H9 (cell line): ENCODE measurements at regions not wholly inside any gene's neighbourhood (a gene's known extent, or its start where the extent isn't known, plus 50 kb on each side); places are given as distances from the start of the nearest gene placed in this dataset.

Experiments
- DNase-seq: peaks from one replicate; pipeline ENCODE4 v3.0.0-alpha.2; 2017
- H2AFZ ChIP-seq: one replicate; pipeline ENCODE4 v1.6.1; 2013; ENCODE audit warnings: mild to moderate bottlenecking, low read length, control low read depth, moderate library complexity
- H2AK5ac ChIP-seq: 2 replicates; pipeline ENCODE4 v1.6.1; 2013; ENCODE audit warnings: low read length, control low read depth, mixed read lengths; ENCODE audit not compliant: insufficient read length
- H2BK120ac ChIP-seq: one replicate; pipeline ENCODE4 v1.6.1; 2013; ENCODE audit warnings: low read depth, mild to moderate bottlenecking, low read length, control low read depth, inconsistent platforms; ENCODE audit not compliant: poor library complexity, severe bottlenecking
- H2BK12ac ChIP-seq: 2 replicates; pipeline ENCODE4 v1.6.1; 2013; ENCODE audit warnings: low read length, control low read depth, mixed read lengths, low read depth; ENCODE audit not compliant: insufficient read length
- H2BK15ac ChIP-seq: 2 replicates; pipeline ENCODE4 v1.6.1; 2013; ENCODE audit warnings: low read depth, low read length, control low read depth
- H2BK20ac ChIP-seq: one replicate; pipeline ENCODE4 v1.6.1; 2013; ENCODE audit warnings: low read depth, mild to moderate bottlenecking, low read length, control low read depth, inconsistent platforms; ENCODE audit not compliant: poor library complexity, severe bottlenecking
- H2BK5ac ChIP-seq: 2 replicates; pipeline ENCODE4 v1.6.1; 2013; ENCODE audit warnings: low read length, control low read depth, mixed read lengths; ENCODE audit not compliant: insufficient read length
- H3K14ac ChIP-seq: 2 replicates; pipeline ENCODE4 v1.6.1; 2013; ENCODE audit warnings: low read length, control low read depth; ENCODE audit not compliant: insufficient read depth
- H3K18ac ChIP-seq: 2 replicates; pipeline ENCODE4 v1.6.1; 2013; ENCODE audit warnings: low read depth, mild to moderate bottlenecking, mixed read lengths, low read length, control low read depth; ENCODE audit not compliant: insufficient read length
- H3K23ac ChIP-seq: 2 replicates; pipeline ENCODE4 v1.6.1; 2013; ENCODE audit warnings: low read length, control low read depth, mixed read lengths, low read depth; ENCODE audit not compliant: insufficient read length
- H3K23me2 ChIP-seq: 2 replicates; pipeline ENCODE4 v1.6.1; 2013; ENCODE audit warnings: low read depth, mild to moderate bottlenecking, mixed read lengths, low read length, control low read depth; ENCODE audit not compliant: insufficient read length, poor library complexity, severe bottlenecking
- H3K27ac ChIP-seq: 2 replicates; pipeline ENCODE4 v1.5.1; 2013; ENCODE audit warnings: low read length, control low read depth, mixed read lengths, low read depth; ENCODE audit not compliant: insufficient read length
- H3K27me3 ChIP-seq: 2 replicates; pipeline ENCODE4 v1.6.1; 2013; ENCODE audit warnings: low read length, control low read depth, inconsistent platforms; ENCODE audit not compliant: insufficient read depth
- H3K4ac ChIP-seq: 2 replicates; pipeline ENCODE4 v1.6.1; 2013; ENCODE audit warnings: low read depth, mild to moderate bottlenecking, control low read depth, inconsistent platforms, low read length, moderate library complexity
- H3K4me1 ChIP-seq: 2 replicates; pipeline ENCODE4 v1.6.1; 2013; ENCODE audit warnings: low read length, control low read depth, inconsistent platforms; ENCODE audit not compliant: insufficient read depth
- H3K4me2 ChIP-seq: 2 replicates; pipeline ENCODE4 v1.6.1; 2013; ENCODE audit warnings: low read length, control low read depth, mixed read lengths; ENCODE audit not compliant: insufficient read length, insufficient read depth
- H3K56ac ChIP-seq: 2 replicates; pipeline ENCODE4 v1.6.1; 2013; ENCODE audit warnings: low read depth, mild to moderate bottlenecking, mixed read lengths, low read length, control low read depth; ENCODE audit not compliant: insufficient read length
- H3K79me1 ChIP-seq: 2 replicates; pipeline ENCODE4 v1.6.1; 2013; ENCODE audit warnings: low read depth, mild to moderate bottlenecking, moderate library complexity, low read length, control low read depth, inconsistent platforms; ENCODE audit not compliant: insufficient read depth, poor library complexity, severe bottlenecking
- H3K79me2 ChIP-seq: 2 replicates; pipeline ENCODE4 v1.6.1; 2013; ENCODE audit warnings: low read length, control low read depth, inconsistent platforms; ENCODE audit not compliant: insufficient read depth
- H3K9ac ChIP-seq: 2 replicates; pipeline ENCODE4 v1.6.1; 2013; ENCODE audit warnings: low read length, control low read depth, mixed read lengths; ENCODE audit not compliant: insufficient read length; ENCODE audit errors: extremely low read depth
- H3K9me3 ChIP-seq: one replicate; pipeline ENCODE4 v1.6.1; 2013; ENCODE audit warnings: low read depth, low read length, inconsistent platforms; ENCODE audit not compliant: control insufficient read depth
- H3T11ph ChIP-seq: one replicate; pipeline ENCODE4 v1.6.1; 2013; ENCODE audit warnings: mild to moderate bottlenecking, low read length, control low read depth, inconsistent platforms
- H4K20me1 ChIP-seq: one replicate; pipeline ENCODE4 v1.6.1; 2013; ENCODE audit not compliant: control insufficient read depth, insufficient read length, insufficient read depth
- H4K5ac ChIP-seq: 2 replicates; pipeline ENCODE4 v1.6.1; 2013; ENCODE audit warnings: low read depth, mild to moderate bottlenecking, mixed read lengths, low read length, control low read depth; ENCODE audit not compliant: insufficient read length
- H4K8ac ChIP-seq: replicated peaks from 2 replicates; pipeline ENCODE4 v1.6.1; 2013; ENCODE audit warnings: low read length, control low read depth, mixed read lengths, low read depth; ENCODE audit not compliant: insufficient read length
- H4K91ac ChIP-seq: 2 replicates; pipeline ENCODE4 v1.6.1; 2013; ENCODE audit warnings: low read depth, mild to moderate bottlenecking, moderate library complexity, mixed read lengths, low read length, control low read depth; ENCODE audit not compliant: insufficient read length
- H3K27ac Mint-ChIP-seq, 3 experiments: 2 replicates in 2 of 3; 3 replicates in 1 of 3; pipeline ENCODE4 v1.8.0; 2020 to 2021; ENCODE audit warnings: mixed read lengths in 3 of 3, mild to moderate bottlenecking in 1 of 3, moderate library complexity in 1 of 3
- H3K27me3 Mint-ChIP-seq: 2 replicates; pipeline ENCODE4 v1.8.0; 2021; ENCODE audit warnings: low read depth, mild to moderate bottlenecking, moderate library complexity, mixed read lengths
- H3K36me3 Mint-ChIP-seq, 3 experiments: 2 replicates in 2 of 3; 3 replicates in 1 of 3; pipeline ENCODE4 v1.8.0; 2020 to 2021; ENCODE audit warnings: low read depth in 3 of 3, mixed read lengths in 3 of 3; ENCODE audit not compliant: insufficient read depth in 1 of 3
- H3K4me1 Mint-ChIP-seq, 2 experiments: 2 replicates each; pipeline ENCODE4 v1.8.0; 2020; ENCODE audit warnings: mixed read lengths in 2 of 2
- H3K4me3 Mint-ChIP-seq, 2 experiments: 2 replicates in 1 of 2; 3 replicates in 1 of 2; pipeline ENCODE4 v1.8.0; 2020 to 2021; ENCODE audit warnings: mild to moderate bottlenecking in 2 of 2, mixed read lengths in 2 of 2, moderate library complexity in 1 of 2
- H3K9me3 Mint-ChIP-seq, 2 experiments: 2 replicates in 1 of 2; 3 replicates in 1 of 2; pipeline ENCODE4 v1.8.0; 2020; ENCODE audit warnings: mild to moderate bottlenecking in 2 of 2, mixed read lengths in 2 of 2, moderate library complexity in 1 of 2
- WGBS: extraction: QIAGEN DNeasy Blood & Tissue Kit; methylation state at CpG from one replicate; pipeline ENCODE4 v1.1.7; 2013; ENCODE audit warnings: missing lambda C conversion rate, low lambda C conversion rate, mixed read lengths; ENCODE audit not compliant: insufficient read length; ENCODE audit errors: extremely low coverage; 5-methylcytosine and 5-hydroxymethylcytosine counted together
- TF ChIP-seq, protein P1 (sequence below): fragments of 200-600 bp; sonication (generic); conservative IDR thresholded peaks from 3 replicates; pipeline ENCODE4 v1.8.0; 2021; ENCODE audit warnings: antibody characterized with exemption, mild to moderate bottlenecking

DNA sequence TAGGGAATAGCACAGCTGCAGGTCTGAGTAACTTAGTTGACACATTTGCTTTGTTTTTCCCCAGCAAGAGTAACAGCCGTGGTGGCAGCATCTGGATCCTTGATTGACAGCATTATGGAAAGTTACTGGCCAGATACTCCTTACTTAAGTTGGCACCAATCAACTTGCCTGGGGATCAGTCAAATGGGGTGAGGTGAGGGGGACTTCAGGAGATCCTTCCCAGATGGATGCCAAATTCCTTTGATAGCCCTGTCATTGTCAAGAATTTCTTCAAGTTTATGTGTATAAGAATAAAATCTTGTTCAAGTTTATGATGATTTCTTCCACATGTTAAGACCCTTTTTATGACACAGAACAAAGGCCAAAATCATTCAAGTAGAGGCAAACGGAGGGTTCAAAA lies 618.4 kb downstream of the SLC6A15 start:
- Histone ChIP-seq H2BK20ac (no peak overlapping the region), H2AFZ (no peak overlapping the region), H3K14ac (no peak overlapping the region), H3K27ac (no peak overlapping the region), H3K27me3 (no peaks in the 10 kb centered on the region), H3K79me1 (no peaks in the 10 kb centered on the region), H2BK12ac (no peak overlapping the region), H3K23me2 (no peaks in the 10 kb centered on the region), H2BK15ac (no peak overlapping the region), H3K79me2 (no peaks in the 10 kb centered on the region), H3T11ph (no peak overlapping the region), H3K23ac (no peak overlapping the region), H3K9me3 (no peaks in the 10 kb centered on the region), H3K9ac (no peak overlapping the region), H4K8ac (no peak overlapping the region), H3K18ac (no peak overlapping the region), H2BK5ac (no peak overlapping the region), H4K5ac (no peak overlapping the region), H3K56ac (no peak overlapping the region), H3K4me1 (no peaks in the 10 kb centered on the region), H3K4me2 (no peak overlapping the region), H2AK5ac (no peak overlapping the region), H4K91ac (no peak overlapping the region), H4K20me1 (no peaks in the 10 kb centered on the region), H3K4ac (no peak overlapping the region), H2BK120ac (no peak overlapping the region)
- Mint-ChIP-seq H3K27ac (no peak overlapping the region), H3K4me1 (no peaks in the 10 kb centered on the region), H3K9me3 (peaks cover 5 to 10% of the 10 kb centered on the region in 2 experiments; a peak in 4 of 5 replicates), H3K36me3 (no peaks in the 10 kb centered on the region), H3K4me3 (no peak overlapping the region), H3K27me3 (no peaks in the 10 kb centered on the region)
- TF ChIP-seq, protein P1, sequence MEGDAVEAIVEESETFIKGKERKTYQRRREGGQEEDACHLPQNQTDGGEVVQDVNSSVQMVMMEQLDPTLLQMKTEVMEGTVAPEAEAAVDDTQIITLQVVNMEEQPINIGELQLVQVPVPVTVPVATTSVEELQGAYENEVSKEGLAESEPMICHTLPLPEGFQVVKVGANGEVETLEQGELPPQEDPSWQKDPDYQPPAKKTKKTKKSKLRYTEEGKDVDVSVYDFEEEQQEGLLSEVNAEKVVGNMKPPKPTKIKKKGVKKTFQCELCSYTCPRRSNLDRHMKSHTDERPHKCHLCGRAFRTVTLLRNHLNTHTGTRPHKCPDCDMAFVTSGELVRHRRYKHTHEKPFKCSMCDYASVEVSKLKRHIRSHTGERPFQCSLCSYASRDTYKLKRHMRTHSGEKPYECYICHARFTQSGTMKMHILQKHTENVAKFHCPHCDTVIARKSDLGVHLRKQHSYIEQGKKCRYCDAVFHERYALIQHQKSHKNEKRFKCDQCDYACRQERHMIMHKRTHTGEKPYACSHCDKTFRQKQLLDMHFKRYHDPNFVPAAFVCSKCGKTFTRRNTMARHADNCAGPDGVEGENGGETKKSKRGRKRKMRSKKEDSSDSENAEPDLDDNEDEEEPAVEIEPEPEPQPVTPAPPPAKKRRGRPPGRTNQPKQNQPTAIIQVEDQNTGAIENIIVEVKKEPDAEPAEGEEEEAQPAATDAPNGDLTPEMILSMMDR, result no peak
- WGBS, result no CpG with 5 or more reads among the region's 2 CpGs
- DNase-seq, result no peak
